ENCODE measurements at regions not wholly inside any gene's neighbourhood (a gene's known extent, or its start where the extent isn't known, plus 50 kb on each side); places are given as distances from the start of the nearest gene placed in this dataset.

DNA sequence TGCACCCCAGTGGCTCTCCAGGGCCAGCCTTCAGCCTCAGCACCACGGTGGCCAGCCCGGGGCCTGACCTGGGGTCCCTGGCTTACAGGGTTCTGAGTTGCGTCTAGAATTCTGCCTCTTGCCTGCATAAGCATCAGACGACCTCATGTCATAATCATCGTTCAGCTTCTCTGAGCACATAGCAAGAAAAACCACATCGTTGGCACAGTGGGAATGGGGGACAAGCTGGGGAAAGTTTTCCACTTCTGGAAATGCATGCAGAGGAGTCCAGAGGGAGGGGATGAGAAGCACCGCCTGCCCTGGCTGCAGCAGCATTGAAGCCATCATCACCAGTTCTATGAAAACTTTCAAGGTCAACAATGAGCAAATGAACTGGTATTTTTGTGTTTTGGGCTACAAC lies 441.0 kb upstream of the FRG1 start:
- intact Hi-C loops (cut with DNase I; ENCODE audit: low total_unique reads), result no loop called here
- TF ChIP-seq, protein P1, sequence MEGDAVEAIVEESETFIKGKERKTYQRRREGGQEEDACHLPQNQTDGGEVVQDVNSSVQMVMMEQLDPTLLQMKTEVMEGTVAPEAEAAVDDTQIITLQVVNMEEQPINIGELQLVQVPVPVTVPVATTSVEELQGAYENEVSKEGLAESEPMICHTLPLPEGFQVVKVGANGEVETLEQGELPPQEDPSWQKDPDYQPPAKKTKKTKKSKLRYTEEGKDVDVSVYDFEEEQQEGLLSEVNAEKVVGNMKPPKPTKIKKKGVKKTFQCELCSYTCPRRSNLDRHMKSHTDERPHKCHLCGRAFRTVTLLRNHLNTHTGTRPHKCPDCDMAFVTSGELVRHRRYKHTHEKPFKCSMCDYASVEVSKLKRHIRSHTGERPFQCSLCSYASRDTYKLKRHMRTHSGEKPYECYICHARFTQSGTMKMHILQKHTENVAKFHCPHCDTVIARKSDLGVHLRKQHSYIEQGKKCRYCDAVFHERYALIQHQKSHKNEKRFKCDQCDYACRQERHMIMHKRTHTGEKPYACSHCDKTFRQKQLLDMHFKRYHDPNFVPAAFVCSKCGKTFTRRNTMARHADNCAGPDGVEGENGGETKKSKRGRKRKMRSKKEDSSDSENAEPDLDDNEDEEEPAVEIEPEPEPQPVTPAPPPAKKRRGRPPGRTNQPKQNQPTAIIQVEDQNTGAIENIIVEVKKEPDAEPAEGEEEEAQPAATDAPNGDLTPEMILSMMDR (IDR thresholded peaks at IDR 0.05), result no peak
- no peak for TF ChIP-seq POLR2A (IDR thresholded peaks at IDR 0.05)
- H3K4me1 ChIP-seq, result no peaks in the 10 kb centered on the region

DNA sequence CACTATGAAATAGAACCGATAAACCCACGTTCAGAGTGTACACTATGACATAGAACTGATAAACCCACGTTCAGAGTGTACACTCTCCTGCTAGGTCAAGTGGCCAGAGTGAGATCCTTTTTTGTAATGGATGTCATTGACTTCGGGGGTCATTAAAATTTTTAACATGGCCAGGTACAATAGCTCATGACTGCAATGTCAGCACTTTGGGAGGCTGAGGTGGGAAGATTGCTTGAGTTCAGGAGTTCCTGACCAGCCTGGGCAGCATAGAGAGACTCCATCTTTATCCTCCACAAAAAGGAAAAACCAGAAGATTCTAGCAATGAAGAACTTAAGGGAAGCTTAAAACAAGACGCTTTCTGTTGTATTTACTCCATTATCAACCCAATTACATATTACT lies 439.7 kb upstream of the FRG1 start:
- no peak overlapping the region for H3K4me3 ChIP-seq
- H3K27me3 ChIP-seq, result no peaks in the 10 kb centered on the region
- no peaks in the 10 kb centered on the region for H3K4me1 ChIP-seq
- no peak for DNase-seq
- no peaks in the 10 kb centered on the region for H3K9me3 ChIP-seq
- intact Hi-C loops (cut with DNase I; ENCODE audit: low total_unique reads), result no loop called here
- no peaks in the 10 kb centered on the region for H3K36me3 ChIP-seq
- TF ChIP-seq POLR2A (IDR thresholded peaks at IDR 0.05), result no peak
- TF ChIP-seq, protein P1 (IDR thresholded peaks at IDR 0.05), result no peak
- H3K27ac ChIP-seq, result no peak overlapping the region

More for the DNA sequence above, 441.0 kb upstream of the FRG1 start:
- Histone ChIP-seq H3K9me3 (no peaks in the 10 kb centered on the region), H3K27ac (no peak overlapping the region), H3K4me3 (no peak overlapping the region), H3K36me3 (no peaks in the 10 kb centered on the region), H3K27me3 (no peaks in the 10 kb centered on the region)
- no peak for DNase-seq

DNA sequence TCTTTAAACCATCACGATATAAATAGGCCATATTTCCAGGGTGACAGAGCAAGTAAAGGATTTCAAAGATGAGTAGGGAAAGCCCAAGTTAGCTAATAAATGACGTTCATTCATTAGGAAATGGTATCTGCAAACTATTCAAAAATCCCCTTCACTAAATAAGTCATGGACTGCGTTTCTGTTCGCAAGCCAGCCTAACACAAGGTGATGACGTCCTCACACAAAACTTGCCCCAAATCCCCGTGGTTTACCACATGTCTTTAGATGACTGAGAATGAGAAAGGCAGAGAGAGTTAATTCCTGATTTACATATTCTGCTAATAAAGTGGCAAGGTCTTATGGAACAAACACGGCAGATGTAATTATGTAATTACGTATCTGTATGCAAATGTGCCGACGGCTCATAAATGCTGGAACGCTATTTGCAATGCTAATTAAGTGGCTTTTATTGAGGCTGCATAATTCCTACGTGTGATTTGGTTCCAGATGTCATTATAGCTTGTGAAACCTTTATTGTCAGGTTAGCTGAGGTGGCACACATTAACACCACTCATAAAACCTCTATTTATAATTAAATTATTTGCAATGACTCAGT lies 437.7 kb upstream of the FRG1 start:
- H3K9me3 ChIP-seq, result no peaks in the 10 kb centered on the region
- H3K4me1 ChIP-seq, result no peaks in the 10 kb centered on the region
- DNase-seq, result no peak
- no peak overlapping the region for H3K4me3 ChIP-seq
- no peaks in the 10 kb centered on the region for H3K36me3 ChIP-seq
- TF ChIP-seq, protein P1 (IDR thresholded peaks at IDR 0.05), result no peak
- no peak for TF ChIP-seq POLR2A (IDR thresholded peaks at IDR 0.05)
- intact Hi-C loops (cut with DNase I; ENCODE audit: low total_unique reads), result no loop called here
- no peaks in the 10 kb centered on the region for H3K27me3 ChIP-seq
- no peak overlapping the region for H3K27ac ChIP-seq

DNA sequence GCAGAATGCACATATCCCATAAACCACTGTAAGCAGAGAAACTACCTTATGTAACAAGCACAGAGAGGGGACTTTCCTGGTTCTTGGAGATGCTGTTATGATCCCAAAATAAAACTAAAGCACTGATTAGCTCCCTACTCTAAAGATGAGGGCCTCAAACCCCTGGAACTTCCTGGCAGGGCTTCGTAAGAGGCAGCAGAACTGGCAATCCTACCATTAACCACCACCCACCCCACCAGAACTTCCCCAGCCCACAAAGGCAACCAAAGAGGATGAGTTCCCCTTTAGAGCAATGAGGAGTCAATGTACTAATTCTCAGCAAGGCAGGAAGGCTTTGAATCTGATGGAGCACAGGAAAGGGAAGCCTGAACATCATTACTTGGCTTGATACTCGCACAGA lies 436.5 kb upstream of the FRG1 start:
- intact Hi-C loops (cut with DNase I; ENCODE audit: low total_unique reads), result no loop called here
- Histone ChIP-seq H3K4me3 (no peak overlapping the region), H3K36me3 (no peaks in the 10 kb centered on the region), H3K27ac (no peak overlapping the region), H3K9me3 (no peaks in the 10 kb centered on the region), H3K4me1 (no peaks in the 10 kb centered on the region), H3K27me3 (no peaks in the 10 kb centered on the region)
- DNase-seq, result no peak
- no peak for TF ChIP-seq POLR2A (IDR thresholded peaks at IDR 0.05)
- TF ChIP-seq, protein P1 (IDR thresholded peaks at IDR 0.05), result no peak

DNA sequence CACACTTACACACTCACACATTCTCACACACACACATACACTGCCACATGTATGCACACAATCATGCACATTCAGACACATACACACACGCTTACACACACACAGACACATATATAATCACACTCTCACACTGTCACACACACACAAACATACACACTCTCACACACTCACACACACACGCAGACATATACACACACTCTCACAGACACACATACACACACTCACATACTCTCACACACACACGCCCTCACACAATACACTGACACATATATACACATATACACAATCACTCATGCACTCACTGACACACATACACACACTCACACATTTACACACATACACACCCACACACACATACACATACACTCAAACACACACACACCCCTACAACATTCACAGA lies 435.3 kb upstream of the FRG1 start:
- no peak overlapping the region for H3K27ac ChIP-seq
- H3K36me3 ChIP-seq, result no peaks in the 10 kb centered on the region
- H3K27me3 ChIP-seq, result no peaks in the 10 kb centered on the region
- DNase-seq, result no peak
- no peak for TF ChIP-seq POLR2A (IDR thresholded peaks at IDR 0.05)
- TF ChIP-seq, protein P1 (IDR thresholded peaks at IDR 0.05), result no peak
- H3K9me3 ChIP-seq, result no peaks in the 10 kb centered on the region
- no peaks in the 10 kb centered on the region for H3K4me1 ChIP-seq
- intact Hi-C loops (cut with DNase I; ENCODE audit: low total_unique reads), result no loop called here
- H3K4me3 ChIP-seq, result no peak overlapping the region
